ENCODE measurements at regions not wholly inside any gene's neighbourhood (a gene's known extent, or its start where the extent isn't known, plus 50 kb on each side); places are given as distances from the start of the nearest gene placed in this dataset.

DNA sequence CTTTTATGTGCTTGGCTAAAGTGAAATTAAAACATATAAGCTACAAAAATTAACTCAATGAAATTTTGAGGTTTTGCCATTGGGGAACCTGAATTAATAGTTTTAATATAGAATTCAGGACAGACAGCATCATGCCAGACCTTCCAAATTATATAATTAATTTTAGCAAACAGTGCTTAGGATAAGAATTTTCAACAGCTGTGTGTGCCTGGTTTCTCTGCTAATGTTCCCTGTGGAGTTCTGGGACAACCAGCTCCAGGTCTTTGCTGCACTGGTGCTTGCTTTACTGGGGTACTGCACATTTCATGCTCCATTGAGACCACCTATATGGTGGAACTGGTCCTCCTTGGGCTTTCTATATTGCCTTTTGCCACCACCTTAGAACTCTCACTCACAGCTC lies 199.5 kb downstream of the NDFIP2 start:
- DNase-seq, result no peak

DNA sequence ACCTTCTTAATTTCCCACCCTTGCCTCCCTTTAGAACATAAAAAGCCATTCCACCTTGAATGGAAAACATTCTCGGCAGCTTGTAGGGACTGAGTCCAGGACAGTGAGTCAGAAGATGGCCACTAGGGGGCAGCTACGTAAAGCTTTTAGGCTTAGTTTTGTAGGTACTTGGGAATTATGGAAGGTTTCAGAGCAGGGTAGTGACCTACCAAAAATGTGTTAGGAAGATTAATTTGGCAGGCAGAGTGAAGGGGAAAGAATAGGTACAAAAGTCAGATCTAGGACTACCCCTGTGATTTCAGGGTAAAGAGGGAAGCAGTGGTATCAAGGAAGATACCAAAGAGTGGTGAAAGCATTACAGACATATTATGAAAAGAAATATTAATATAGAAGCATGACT lies 198.4 kb downstream of the NDFIP2 start:
- DNase-seq, result peak; percentile 40

DNA sequence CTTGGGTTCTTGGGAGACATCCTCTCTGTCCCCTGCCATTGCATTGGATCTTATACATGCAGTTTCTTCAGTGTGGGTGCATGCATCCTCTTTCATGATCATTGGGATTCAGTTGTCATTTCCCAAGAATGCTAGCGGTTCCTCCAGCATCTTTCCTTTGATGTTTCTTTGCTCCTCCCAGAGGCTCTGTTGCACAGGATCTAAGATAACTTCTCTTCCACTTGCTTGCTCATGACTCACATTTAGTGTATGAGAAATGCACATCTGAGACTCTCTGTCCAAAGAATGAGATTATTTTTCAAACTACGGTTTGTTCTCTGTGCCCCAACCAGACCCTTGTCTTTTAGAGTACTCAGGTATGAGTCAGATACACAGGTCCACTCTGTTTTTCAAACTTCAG lies 197.1 kb downstream of the NDFIP2 start:
- DNase-seq, result no peak

DNA sequence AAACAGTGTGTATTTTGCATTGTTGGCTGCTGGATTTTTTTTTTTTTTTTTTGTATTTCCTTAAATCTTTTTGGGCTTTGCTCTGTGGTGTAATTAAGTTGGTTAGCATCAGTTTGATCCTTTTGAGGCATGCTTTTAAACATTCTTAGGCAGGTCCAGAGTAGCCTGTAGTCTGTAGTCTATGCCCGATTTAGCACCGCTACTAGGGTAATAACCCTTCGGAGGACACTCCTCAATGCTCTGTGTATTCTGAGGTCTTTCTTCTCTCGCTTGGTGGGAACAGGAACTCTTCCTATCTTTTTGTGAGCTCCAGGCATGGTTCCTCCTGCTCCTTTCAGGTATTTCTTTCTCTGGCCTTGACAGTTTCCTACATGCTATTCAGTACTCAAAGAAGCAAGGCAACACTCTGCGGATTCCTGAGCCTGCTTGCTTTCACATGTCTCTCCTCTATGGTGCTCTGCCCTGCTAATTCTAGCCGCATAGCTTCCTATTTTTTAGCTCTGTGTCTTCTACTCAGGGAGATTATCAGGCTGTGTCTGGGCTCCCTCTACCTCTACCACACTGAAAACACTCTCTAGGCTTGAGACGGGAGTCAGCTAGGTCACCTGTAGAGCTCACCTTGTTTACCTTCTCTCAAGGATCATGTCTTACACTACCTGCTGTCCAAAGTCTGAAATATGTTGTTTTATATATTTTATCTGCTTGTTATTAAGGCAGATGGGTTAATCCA lies 195.1 kb downstream of the NDFIP2 start:
- DNase-seq, result no peak

DNA sequence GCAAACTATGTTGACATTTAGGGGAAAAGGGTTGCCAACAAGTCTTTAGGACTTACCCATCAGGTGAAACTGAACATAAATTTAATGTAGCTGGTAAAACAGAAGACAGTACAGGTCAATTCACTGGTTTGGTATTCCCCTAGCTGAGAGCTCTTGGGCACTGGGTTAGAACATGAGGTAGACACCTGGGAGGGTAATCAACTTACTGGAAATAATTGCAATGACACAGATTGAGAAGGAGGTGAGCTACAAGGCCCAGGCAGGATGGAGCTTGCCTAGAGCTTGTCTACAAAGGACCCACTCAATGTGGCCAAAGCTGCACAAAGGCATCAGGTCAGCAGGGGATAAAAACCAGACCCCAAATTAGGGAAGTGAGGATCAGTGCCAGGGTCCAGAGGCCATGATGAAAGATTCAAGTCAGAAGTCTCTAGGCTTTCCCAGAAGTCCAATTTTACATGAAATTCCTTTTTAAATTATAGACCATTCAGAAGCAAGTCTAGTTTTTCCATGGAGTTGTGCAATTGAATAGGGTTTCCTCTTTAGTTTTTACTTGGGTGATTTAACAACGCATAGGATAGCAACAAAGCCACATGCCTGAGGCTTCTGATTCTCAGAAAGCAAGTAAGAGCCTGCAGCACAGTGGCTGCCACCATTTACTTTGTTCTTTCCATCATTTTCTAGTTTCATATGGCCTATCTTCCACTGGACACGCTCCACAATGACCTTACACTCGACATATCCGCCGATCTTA lies 194.0 kb downstream of the NDFIP2 start:
- no peak for DNase-seq

DNA sequence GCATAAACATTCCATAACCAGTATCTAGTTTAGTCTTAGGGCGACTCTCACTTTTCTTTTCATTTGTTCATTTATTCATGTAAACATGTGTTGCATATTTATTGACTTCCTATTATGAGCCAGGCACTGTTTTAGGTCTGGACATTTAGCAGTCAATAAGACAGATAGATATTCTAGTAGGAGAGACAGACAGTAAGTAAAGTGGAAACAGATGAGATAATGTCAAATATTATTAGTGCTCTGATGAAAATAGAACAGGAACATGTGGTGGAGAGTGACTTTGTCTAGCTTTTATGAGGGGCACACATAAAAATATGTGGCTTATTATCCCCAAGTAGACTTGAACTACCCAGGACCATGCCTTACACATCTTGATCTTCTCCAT lies 193.0 kb downstream of the NDFIP2 start:
- DNase-seq, result no peak

DNA sequence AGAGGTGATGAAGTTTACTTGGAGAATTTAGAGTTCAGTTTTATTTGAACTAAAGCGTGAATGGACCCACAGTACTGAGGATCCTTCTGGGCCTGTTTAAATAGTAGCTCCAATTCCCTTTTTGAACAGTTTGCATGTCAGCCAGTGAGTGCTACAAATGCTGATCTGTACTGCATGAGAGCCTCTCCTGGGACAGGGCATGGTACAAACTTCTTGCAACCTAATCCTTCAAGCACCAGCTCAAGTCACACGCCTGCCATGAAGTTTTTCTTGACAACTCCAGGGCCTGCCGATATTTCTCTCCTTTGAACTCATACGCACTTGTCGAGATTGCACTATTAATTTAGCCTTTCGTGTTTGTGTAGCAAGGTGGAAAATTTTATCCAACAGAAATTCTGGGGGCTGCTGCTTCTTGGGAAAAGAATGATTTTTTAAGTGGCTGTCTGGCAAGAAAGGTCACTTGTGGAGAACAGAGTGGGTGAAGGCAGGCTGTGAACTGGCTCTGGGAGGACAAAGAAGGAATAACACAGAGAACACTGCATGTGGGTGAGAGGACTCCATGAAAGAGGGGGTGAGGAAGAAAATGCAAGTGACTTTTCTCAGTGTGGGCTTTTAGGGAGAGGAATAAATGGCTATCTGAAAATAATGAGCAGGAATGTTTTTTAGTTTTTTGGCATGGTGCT lies 192.5 kb downstream of the NDFIP2 start:
- DNase-seq, result no peak

DNA sequence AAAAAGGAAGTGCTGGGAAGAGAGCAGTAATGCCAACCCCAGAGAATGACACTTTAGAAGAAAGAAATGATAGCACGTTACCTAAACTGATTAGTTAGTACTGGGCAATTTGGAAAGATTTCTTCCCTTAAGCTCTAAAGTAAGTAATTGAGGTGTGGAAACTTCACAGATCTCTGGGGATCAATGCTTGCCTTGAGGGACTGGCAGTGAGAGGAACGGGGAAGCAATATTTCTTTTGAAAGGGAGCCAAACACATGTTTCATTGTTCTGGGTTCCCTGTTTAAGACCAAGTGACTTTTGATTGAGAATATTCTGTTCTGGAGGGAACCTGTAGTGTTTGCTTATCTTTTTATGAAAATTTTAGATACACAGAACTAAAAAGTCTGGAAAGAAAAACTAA lies 190.5 kb downstream of the NDFIP2 start:
- no peak for DNase-seq

DNA sequence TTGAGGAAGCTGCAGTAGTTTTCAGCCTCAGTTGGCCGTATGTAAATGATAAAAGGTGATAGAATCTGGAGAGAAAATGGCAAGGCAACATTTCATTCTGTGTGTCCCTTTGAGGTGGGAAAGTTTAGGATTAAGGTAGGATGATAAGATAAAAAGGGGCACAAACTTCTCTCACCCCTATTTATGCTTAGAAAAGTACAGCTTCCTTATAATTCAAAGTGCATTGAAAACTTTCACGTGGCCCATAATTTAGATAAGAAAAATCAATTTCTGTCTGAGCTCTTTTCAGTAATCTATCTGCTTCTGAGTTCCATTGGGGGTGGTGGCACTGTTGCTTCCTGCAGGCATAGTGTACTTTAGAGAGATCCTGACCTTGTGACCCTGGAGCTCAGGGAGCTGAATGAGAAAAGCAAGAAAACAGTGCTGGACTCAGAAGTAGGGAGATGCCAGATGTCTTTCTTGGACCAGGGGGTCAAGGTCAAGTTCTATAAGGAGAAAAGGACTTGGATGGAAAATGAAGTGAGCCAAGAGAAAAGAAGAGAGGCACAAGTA lies 187.3 kb downstream of the NDFIP2 start:
- no peak for DNase-seq

DNA sequence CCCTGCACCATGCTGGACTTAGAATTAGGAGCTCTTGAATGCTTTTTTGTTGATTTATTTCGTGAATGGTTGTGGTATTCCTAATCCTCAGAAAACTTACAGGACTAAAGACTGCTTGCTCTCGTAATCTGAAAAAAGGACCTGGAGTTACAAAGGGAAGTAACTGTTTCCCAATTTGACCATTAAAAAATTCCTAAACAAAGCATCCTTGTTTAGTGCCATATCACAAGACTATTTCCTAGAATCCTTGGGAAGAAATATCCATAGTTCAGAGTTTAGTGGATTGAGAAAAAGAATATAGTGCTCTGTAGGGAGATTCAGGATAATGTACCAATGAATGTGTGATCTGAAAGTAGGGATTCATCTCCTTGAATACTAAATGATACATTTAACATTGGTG lies 186.8 kb downstream of the NDFIP2 start:
- DNase-seq, result no peak

DNA sequence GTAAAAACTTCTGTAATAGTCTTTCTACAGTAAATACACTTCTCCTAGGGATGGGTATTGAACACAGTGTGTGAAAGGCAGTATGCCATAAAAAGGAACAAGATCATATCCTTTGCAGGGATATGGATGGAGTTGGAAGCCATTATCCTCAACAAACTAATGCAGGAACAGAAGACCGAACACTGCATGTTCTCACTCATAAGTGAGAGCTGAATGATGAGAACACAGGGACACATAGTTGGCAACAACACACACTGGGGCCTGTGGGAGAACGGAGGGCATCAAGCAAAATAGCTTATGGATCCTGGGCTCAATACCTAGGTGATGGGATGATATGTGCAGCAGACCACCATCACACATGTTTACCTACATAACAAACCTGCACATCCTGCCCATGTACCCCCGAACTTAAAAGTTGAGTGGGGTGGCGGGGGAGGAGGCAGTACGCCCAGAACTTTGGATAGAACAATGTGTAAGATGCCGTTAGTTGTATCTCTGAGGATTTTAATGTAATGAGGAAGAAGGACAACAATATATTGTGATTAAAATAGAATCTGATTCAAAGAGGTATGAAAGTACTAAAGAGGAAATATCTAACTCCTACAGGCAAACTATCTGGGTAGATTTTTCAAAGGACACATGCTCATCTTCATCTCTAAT lies 183.2 kb downstream of the NDFIP2 start:
- DNase-seq, result no peak

DNA sequence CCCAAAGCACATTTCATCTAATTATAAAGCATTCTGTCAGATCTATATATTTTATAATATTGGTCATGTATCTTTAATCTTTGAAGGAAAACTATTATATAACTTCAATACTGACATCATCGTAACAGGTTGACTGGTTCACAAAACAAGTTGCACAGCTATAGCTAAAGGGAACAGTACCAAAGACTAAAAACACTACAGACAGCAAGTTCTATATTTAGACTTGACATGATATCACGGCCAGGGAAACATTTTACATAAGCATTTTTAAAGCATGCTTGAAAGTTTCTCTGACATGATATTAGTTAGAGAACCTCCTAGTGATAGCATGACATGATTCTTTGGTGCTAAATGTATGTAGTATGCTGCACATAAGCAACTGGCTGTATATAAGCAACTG lies 182.5 kb downstream of the NDFIP2 start:
- no peak for DNase-seq

DNA sequence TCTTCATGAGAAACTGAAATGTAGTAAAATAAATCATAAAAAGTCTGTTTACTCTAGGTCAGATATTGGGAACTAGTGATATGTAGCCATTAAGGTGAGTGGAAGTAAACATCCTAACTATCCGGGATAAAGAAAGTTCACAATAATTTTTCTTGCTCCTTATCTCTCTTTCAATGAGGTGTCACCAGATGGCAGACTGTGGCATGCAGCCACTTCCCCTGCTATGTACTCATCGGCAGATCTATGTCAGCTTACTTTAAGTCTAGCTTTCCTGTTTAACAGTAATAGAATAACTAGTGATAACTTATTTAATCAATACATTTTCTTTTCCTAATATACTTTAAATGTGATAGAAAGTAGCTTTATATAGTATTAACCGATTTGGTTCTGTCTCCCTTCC lies 181.9 kb downstream of the NDFIP2 start:
- no peak for DNase-seq

DNA sequence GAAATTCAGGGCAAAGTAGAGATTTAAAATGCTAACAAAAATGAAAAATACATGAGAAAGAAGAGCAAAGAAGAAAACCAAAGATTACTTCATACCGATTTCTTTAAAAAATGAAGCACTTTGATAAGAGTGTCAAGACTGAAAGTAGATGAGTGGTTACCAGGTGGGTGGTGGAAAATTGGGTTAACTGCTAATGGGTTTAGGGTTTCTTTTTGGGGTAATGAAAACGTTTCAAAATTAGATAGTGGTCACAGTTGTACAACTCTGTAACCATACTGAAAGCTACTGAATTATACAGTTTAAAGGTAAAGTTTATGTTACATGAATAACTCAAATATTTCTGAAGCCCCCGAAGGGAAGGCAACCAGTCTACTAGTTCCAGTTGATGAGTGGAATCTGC lies 179.4 kb downstream of the NDFIP2 start:
- no peak for DNase-seq

DNA sequence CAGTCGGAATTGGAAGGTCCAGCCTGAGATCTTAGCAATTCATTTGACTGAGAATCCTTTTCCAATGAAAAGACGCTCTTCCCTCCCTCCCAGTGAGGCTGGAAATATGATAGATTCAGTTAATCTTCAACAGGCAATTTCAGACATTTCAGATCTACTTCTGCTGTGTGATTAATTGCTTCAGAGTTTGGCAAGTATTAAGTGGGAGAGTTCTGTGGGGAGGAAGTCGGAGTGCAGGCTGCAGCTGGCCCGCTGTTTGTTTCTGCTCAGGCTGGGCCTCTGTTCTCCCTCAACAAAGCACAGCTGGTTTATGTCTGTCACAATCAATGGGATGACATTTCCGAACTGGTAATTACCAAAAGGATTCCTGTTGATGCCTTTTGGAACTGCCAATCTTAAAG lies 178.2 kb downstream of the NDFIP2 start:
- DNase-seq, result no peak

DNA sequence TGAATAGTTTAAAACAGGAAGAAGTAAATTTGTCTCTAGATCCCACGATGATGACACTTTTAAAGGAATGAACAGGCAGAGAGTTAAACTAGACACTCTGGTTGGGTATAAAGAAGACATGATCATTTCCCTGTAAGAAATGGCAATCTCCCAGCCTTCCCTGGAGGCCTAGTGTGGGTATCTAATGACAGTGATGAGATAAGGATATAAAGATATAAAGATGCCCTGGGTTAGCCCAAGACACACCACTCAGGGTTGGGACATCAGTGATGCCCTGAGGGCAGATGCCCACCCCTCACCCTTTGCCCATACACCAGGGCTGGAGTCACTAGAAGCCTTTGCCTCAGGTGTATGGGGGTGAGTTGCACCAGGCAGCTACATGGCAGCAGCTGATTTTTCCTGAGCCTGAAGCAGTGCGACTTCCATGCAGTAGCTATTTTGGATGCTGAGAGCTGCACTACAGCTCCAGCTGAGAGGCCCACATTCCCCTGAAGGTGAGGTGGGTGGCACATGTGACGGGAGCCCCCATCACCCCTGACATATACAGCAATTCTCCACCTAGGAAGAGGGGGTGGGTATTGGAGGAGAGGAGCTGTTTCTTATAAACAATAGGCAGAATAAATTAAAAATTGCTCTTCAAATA lies 177.5 kb downstream of the NDFIP2 start:
- no peak for DNase-seq

DNA sequence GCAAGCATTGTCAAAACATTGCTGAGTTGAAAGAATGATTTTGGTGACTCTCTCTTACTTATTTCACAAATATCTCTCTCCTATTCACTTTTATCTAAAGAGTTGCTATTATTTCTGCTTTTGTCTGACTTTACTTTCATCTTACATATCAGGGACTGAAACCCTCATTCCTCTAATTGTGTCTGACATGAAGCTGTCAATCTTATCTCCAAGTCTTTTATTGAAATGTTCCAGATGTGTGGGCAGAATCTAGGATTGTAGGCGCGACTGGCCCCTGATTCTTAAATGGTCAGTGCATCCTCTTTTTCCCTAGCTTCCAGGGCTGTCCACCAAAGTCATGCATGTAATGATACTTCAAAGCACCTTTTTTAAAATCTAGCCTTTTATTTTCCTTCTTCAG lies 174.6 kb downstream of the NDFIP2 start:
- DNase-seq, result no peak

DNA sequence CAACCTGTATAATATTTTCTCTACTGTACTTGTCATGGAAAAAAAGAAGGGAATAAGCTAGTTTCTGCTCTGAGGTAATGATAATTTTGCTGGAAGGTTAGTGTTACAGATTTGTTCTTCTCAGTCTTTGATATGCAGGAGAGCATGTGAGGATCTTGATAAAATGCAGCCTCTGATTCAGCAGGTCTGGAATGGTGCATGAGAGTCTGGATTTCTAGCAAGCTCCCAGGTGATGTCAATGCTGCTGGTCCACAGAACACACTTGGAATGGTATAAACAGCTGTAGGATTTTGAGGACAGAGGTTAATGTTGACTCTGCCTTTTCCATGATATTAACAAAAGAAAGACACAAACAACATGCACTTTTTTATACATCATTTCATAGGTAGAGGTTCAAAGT lies 173.6 kb downstream of the NDFIP2 start:
- DNase-seq, result no peak

DNA sequence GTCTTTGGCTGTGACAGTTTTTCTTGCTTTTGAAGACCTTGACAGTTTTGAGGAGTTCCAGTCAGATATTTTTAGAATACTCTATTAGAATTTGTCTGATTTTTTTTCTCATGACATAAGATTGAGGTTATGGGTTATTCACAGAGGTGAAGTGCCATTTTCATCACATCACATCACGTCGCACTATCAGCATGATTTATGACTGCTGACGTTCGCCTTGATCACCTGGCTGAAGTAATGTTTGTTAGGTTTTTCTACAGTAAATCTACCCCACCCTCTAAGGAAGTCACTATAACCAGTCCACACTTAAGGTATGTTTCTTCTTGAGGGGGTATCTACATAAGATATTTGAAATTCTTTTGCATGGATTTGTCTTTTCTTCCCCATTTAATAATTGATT lies 169.7 kb downstream of the NDFIP2 start:
- DNase-seq, result no peak

DNA sequence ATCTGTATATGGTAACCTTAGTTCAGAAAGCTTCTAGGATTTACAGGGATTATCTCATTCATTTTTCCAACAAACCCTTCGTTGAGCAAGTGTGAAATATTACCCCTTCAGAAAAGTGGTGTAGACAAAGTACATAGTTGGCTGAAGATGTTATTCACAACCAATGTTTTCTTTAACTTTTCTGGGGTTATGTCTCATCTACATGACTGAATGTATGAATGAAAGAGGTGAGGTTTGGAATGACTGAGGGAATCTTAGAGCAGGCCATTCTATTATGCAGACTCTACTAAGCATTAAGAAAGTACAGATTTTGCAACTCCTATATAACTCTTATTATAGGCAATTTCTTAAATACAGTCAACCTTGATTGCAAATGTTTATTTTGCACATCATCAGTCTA lies 167.2 kb downstream of the NDFIP2 start:
- no peak for DNase-seq

DNA sequence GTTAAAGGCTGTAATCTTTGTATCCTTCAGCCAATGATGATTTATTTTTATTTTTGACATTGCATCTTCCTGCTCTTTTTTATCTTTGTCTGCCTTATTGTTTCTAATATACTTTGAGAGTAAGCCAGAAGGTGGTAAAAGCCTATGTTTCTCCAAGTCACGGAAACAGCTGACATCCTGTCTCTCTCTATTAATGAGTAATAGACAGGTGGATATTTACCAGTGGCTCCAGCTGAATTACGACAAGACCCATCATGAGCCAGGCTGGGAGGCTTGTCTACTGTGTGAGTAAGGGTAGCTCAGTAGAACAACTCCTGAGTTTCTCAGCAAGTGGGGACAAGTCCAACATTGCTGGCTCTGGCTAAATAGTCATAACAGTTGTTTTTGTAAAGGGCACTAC lies 166.6 kb downstream of the NDFIP2 start:
- DNase-seq, result no peak

DNA sequence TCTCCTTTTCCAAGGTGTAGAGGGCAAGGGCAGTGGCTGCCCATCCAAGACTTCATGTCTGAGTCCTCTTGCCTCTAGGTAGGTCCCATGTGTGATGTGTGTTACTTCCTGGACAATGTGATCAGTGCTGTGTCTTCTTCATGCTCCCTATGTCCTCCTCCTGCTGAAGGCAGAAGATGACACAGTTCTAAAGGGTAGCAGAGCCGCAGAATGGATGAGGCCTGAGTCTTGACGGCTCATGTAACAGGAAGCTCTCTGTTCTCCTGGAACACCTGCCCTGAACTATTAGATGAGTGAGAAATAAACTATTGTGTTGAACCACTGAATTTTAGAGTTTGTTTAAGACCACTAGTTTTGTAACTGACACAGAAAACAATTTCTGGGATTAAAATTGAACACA lies 165.9 kb downstream of the NDFIP2 start:
- DNase-seq, result no peak

DNA sequence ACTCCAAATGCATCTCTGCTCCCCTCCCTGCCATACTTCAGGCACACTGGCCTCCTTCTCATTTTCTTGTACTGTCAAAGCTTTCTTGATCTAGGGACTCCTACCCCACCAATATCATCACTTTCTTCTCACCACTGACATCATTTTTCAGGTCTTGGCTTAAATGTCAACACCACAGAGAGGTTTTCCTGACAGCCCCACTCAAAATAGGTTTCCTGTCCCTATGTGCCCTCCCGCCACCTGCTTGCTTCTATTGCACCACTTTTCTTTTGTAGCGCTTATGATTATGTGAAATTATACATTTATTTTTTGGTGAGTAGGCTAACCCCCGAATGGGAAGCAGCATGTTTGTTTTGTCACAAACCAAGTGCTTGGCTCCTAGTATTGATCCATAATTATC lies 164.6 kb downstream of the NDFIP2 start:
- DNase-seq, result no peak
